ENCODE measurements at regions not wholly inside any gene's neighbourhood (a gene's known extent, or its start where the extent isn't known, plus 50 kb on each side); places are given as distances from the start of the nearest gene placed in this dataset.

DNA sequence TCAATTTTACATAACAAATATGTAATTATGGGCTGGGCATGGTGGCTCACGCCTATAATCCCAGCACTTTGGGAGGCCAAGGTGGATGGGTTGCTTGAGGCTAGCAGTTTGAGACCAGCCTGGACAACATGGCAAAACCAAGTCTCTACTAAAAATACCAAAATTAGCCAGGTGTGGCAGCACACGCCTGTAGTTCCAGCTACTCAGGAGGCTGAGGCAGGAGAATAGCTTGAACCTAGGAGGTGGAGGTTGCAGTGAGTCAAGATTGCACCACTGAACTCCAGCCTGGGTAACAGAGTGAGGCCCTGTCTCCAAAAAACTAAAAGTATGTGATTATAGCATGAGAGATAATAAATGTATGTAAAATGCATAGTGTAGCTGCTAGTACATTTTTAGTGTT, 229.0 kb downstream of the PPARGC1A start:
- no peak for DNase-seq (ENCODE audit: low read depth)

DNA sequence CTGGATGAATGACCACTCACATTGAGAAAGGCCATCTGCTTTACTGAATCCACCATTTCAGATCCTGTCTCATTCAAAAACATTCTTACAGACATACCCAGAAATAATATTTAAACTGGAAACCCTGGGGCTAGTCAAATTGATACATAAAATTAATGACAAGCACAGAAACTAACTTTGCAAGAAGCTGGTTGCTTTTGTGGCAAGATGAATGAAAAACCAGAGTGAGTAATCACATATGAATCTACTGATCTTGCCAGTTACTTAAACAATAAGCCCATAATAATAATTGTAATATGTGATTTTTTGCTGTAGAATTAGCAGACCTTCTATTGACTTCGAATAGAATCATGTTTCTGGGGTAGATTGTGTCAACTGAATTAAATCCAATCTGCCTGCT, 235.1 kb downstream of the PPARGC1A start:
- DNase-seq (ENCODE audit: low read depth), result no peak

DNA sequence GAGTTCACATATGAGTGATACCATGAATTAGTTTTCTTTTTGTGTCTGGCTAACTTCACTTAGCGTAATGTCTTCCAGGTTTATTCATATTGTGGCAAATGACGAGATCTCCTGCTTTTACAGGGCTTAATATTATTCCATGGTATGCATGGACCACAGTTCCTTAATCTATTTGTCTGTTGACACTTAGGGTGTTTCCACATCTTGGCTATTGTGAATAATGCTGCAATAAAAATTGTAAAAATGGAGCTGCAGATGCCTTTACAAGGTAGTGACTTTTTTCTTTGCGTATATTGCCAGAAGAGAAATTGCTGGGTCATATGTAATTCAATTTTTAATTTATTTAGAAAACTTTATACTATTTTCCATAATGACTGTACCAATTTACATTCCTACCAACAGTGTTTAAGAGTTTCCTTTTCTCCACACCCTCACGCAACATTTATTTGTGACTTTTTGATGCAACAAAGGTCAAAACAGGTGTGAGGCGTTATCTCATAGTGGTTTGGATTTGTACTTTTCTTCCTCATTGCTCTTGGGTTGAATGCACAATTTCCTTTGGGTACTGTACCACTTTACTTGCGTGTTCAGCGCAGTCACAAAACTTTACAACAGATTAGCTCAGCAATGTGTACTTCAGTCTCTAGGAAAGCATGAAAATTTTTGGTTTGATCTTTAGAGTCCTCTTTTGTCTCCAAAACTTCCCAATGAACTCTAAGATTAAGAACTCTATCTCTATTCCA, 240.8 kb downstream of the PPARGC1A start:
- no peak for DNase-seq (ENCODE audit: low read depth)

DNA sequence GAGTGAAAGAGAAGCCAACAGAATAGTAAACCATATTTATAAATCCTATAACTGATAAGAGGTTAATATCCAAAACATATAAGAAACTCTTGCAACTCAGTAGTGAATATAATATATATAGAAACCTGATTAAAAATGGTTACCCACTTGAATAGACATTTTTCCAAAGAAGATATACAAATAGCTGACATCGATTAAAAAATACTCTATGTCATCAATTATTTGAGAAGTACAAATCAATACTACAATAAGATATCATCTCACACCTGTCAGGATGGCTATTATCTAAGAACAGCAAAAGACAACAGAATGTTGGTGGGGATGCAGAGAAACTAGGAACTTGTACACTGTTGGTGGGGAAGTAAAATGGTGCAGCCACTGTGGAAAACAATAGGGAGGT, 254.4 kb downstream of the PPARGC1A start:
- DNase-seq (ENCODE audit: low read depth), result no peak

DNA sequence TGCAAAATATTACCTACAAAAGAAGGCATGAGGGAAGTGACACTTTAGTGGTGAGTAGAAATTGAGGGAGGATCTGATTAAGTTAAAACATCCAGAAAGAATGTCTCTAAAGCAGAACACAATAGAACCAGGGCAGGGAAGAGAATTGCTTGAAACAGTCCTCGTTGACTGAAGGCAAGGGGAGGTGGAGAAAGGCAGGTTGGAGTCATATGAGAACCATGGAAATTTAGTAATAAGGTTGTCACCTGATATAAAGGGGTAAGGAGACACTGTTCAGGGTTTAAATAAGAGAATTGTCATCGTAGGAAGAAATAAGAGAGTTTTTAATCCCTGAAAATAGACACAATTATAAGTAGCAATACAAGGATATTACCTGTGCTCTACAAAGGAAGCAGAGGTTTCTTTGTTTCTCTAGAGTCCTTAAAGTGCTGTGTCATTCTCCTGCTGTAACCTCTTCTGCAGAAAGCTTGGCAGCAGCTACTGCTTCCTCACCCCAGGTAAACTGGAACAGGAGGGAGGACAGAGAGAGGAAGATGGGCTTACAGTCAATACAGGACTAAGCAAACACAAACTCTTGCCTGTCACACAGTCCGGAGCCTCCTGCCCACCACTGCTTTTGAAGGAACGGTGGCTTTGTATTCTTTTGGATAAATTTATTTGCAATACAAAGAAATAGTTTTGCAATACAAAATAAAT, 258.4 kb downstream of the PPARGC1A start:
- no peak for DNase-seq (ENCODE audit: low read depth)

DNA sequence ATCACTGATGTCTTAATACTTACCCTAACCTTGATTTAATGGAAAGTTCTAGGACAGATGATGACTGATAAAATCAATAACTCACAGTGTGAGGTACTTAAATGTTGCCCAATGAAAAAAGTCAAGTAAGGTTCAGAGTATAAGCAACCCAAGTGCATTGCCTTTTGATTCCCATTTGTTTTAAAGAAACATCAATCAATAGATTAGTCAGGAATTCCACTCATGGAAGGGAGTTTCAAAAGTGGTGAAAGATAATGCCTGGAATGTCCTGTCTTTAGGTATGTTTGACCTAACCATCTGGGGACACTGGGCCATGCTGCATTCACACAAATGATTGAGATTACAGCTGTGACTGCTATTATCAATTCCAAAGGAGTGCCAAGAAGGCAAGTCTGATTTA, 259.7 kb downstream of the PPARGC1A start:
- DNase-seq (ENCODE audit: low read depth), result no peak

DNA sequence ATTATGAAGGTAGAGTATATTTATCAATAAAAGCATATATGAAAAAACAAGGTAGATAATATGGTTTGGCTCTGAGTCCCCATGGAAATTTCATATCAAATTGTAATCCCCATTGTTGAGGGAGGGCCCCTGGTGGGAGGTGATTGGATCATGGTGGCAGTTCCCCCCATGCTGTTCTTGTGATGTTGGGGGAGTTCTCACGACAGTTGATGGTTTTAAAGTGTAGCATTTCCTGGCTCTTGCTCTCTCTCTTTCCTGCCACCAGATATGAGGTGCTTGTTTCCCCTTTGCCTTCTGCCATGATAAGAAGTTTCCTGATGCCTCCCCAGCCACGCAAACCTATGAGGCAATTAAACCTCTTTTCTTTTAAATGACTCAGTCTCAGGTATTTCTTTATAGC, 260.4 kb downstream of the PPARGC1A start:
- DNase-seq (ENCODE audit: low read depth), result no peak

DNA sequence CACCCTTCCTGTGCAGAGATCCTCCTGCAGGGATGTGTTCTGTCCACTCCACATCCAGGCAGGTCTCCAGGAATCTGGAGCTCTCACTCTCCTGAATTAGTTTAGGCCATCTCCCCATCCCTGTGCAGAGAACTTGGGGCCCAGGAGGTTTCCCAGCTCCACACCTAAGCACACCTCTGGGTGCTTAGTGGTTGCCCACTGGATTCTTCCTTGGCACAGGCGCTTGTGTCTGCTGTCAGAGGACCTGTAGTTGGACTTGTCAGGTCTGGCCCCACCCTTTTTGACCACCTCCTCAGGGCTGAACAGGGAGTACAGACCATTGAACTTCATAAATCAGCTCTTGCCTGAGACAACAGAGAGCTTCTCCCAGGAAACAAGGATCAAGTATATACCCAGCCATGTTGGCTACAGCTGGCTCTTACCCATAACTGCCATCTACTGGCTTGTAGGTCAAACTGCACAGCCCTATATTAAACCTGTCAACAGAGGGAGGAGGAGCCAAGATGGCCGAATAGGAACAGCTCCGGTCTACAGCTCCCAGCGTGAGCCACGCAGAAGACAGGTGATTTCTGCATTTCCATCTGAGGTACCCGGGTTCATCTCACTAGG, 275.5 kb downstream of the PPARGC1A start:
- DNase-seq (ENCODE audit: low read depth), result no peak

DNA sequence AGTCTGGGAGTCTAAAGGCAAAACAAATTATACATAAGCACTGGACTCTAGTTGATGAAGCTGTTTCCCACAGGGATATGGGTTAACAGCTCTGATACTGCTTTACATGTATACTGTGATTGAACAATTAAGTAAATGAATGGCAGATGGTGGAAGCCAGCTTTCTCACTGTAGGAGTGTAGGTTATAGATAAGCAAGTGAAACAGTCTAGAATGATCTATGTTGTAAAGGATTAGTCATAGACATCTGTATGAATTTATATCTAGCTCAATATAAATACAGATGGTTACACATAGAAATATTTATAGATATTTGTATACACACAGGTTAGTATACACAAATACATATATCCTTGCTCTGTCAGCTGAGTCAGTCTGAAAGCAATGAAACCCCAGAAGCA, 276.1 kb downstream of the PPARGC1A start:
- no peak for DNase-seq (ENCODE audit: low read depth)

DNA sequence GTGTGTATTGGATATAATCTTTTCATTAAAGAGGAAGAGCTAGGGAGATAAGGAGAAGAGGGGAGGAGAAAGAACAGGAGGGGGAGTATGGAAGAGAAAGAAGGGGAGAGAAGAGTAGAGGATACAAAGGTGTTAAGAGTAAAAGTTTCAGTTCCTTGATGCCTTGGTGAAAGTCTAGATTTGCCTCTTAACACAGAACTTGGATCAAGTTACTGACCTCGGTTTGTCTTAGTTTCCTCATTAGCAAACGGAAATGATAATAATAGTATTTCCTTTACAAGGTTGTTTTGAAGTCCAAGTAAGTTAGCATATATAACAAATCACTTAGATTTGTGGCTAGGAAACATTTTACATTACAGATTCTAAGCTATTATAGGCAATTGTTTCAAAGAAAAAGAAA, 287.1 kb downstream of the PPARGC1A start:
- DNase-seq (ENCODE audit: low read depth), result no peak

DNA sequence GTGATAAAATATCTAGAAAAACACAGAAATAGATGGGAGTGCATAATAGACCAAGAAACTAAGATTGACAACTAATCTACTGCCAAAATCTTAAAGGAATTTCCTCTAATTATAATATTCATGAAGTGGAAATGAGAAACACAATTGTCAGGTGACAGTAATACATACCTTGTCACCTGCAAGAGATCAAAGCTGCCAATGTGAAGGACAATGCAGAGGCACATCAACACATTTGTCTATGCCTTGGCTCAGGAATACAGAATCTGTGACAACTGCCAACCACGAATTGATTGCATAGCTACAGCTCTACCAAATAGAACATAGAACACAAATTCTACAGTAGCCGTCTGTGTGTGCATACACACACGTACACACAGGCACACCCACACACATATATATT, 295.7 kb downstream of the PPARGC1A start:
- no peak for DNase-seq (ENCODE audit: low read depth)

DNA sequence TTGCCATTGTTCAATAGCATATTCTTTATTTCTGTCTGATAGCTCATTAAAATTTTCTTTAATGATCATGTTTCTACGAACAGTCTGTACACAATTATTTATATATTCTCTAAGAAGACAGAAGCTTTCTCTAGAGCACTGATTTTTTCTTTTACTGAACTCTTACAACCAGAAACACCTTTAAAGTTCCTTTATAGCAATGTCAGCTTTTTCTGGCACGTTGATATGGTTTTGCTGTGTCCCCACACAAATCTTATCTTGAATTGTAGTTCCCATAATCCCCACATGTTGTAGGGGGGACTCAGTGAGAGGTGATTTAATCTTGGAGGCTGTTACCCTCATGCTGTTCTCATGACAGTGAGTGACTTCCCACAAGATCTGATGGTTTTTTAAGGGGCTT, 299.4 kb downstream of the PPARGC1A start:
- no peak for DNase-seq (ENCODE audit: low read depth)

DNA sequence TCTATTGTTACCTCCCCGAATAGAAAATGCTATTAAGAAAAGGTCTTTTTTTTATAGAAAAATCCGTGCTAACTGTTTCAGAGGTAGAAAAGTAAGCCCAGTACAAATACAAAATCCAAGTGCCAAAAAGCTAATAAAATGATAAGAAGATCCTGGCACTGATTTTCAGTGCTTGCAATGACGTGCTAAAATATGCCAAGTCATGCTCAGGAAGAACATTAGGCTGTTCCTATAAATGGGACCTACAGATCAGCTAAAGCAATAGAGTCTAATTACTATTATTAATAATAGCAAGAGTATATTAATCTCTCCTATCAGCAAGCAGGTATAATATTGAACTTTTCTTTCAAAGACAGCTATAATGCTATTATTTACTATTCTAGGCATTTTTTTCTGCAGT, 305.8 kb downstream of the PPARGC1A start:
- no peak for DNase-seq (ENCODE audit: low read depth)

DNA sequence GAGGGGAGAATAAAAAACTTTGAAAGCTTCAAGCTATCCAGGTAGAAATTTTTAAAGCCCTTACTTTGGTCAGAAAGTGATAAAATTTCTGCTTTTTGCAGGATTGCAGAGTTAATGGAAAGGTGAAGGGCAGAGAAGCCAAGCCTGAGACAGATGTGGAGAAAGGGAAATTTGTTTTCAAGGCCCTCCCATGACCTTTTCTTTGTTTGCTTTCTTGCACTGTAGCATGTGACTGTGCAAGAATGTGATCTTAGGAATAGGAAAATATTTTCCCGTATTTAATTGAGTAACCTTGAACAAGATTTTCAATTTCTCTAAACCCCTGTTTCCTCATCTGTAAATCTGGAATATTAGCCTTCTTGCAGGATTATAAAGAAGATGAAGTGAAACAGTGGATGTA, 307.2 kb downstream of the PPARGC1A start:
- no peak for DNase-seq (ENCODE audit: low read depth)

DNA sequence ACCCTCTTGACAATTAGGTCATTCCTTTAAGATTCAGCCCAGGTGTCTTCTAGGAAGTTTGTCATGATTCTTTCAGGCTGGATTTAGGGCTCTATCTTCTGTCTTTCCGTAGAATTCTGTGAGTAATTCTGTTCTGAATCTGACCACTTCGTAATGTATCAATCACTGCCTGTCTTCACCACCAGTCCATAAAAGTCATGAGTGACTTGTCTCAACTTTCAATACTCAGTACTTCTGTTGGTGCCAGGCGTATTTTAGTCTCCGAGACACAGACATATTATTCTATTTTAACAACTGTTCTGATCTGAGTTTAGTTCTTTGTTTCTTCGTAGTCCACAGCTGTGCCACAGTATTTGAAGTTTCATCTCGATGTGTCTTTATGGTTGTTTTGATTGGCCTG, 310.7 kb downstream of the PPARGC1A start:
- DNase-seq (ENCODE audit: low read depth), result no peak

DNA sequence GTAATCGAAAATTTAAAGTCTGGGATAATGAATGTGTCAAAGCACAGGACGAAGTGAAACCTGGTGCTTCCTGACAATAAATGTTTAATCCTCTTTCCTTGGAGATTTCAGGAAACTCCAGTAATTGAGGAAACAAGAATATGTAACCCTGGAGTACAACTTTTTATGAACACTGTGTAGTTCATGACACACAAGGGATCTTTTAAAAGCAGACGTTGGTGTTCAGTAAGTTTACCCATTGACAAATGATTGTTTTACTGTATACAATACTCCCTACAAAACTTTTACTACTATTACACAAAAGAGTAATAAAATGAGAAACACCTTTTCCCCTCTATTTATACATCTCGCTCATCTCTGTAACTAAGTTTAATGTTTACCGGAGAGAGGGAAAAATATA, 312.4 kb downstream of the PPARGC1A start:
- no peak for DNase-seq (ENCODE audit: low read depth)

DNA sequence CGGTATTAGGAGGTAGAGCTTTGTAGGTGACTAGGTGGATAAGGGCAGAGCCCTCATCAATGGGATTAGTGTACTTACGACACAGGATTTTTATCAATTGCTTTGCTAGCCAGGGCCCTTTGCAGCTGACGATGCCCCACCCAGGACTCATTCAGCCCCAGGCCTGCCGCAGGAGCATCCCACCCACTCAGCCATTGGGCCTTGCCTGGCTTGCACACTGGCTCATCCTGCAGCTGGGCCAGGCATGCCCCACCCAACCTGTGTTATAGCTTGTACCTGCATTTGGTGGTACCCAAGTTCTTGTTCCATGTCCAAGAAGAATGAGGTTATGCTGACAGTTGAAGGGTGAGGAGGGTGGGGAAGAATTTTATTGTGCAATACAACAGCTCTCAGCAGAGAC, 317.5 kb downstream of the PPARGC1A start:
- no peak for DNase-seq (ENCODE audit: low read depth)

DNA sequence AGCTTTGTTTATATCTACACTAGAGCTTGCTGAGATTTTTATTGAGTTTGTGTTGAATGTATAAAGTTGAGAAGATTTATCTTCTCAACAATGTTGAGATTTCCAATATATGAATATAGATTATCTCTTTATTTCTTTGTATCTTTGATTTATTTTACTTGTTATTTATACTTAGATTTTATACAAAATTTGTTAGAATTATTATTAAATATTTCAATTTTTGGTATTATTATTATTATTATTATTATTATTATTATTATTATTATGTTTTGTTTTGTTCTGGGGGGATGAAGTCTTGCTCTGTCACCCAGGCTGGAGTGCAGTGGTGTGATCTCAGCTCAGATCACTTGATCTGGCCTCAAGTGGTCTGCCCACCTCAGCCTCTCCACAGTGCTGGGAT, 322.5 kb downstream of the PPARGC1A start:
- no peak for DNase-seq (ENCODE audit: low read depth)

DNA sequence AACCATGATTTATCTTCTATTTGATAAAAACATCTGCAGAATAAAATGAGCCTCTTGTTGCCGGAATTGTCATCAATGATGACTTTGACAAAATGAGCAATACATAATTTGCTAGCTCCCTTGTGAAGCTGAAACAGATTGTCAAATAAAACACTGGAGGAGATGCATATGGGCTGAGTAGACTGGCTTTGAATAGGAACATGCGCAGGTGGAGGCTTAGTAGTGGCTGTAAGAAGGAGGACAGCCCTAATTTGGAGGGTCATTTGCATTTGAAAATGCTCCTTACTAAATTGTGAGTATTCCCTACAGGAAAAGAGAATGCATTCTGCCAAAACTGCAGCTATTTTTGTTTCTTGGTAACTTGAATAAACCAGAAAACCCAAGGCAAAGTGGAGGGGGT, 329.1 kb downstream of the PPARGC1A start:
- no peak for DNase-seq (ENCODE audit: low read depth)

DNA sequence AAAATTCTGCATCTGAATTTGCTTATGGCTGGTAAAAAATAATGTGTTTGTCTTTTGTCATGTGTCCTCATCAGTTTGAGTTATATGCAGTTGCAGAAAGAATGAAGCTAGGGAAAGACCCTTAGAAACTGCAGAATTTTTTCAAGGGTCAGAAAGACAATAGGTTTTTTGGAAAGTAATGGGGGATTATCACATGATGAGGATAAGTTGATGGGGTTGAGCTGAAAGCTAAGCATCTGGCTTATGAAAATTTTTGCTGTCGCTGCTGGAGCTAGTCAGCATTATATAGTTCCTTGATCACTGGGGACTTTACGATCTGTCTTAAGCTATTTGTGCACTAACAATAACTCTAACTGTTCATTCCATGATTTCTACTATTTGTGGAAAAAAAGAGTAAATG, 331.7 kb downstream of the PPARGC1A start:
- DNase-seq (ENCODE audit: low read depth), result no peak

DNA sequence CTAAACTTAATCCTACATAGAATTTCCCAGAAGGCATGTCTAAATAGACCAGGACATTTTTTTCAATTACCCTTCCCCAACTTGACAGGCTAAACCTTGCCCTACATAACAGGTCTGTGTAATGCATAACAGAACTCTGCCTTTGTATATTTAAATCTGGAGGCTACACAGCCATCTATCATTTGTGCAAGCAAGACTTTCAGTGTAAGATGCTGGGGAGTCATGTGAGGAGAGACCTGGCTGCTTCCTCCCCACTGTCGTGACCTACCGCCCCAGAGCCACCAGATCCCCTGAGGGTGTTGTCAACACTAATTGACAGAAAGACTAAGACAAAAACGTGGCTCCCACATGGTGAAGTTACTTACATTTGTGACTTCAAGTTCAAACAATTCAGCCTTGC, 342.2 kb downstream of the PPARGC1A start:
- DNase-seq (ENCODE audit: low read depth), result no peak

DNA sequence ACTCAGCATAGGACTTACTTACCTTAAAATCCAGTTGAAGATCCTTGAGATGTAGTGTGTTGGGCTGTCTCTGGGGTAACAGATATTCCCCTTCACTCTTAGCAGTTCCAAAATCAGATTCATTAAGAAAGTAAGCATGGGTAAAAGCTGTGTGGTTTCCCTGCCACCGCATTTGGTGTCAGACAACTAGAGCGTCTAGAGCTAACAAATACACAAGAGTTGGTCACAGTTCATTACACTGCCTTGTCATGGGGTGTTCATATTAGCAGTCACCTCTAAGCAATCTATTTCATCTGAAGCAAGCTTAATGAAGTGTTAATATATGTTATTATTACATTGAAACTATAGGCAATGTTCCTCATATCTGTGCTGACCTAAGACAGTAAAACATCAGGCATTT, 342.8 kb downstream of the PPARGC1A start:
- DNase-seq (ENCODE audit: low read depth), result no peak

DNA sequence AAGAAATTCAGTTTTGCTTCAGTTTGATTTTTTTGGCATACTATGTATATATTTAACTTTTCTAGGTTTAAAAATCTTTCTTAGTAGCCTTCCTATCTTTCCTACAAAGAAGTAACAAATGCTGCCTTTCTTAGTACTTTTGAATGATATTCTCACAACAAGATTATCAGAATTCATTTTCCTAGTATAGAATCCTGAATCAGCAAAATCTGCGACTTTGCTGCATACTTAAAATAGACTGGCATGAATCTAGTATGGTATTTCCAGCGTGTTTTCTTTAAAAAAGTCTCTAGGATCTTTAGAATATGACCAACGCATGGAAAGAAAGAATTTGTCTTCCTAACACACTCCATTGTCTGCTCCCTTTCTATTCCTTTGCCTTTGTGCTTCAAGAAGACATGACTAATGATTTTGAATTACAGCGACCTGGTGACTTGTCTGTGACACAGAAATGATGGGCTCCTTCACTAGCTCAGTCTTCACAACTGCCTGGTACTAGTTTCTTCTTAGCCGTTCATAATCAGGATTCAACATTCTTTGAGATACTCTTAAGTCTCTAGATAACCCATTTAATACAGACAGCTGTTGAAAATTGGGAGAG, 349.8 kb downstream of the PPARGC1A start:
- DNase-seq (ENCODE audit: low read depth), result no peak

Data from activated T-cell treated with anti-CD3 and anti-CD28 coated beads for 1 hour (primary cell).